AG09309 (cell line): ENCODE measurements at regions not wholly inside any gene's neighbourhood (a gene's known extent, or its start where the extent isn't known, plus 50 kb on each side); places are given as distances from the start of the nearest gene placed in this dataset.

Experiments
- DNase-seq: peaks from one replicate; pipeline ENCODE4 v3.0.0-alpha.2; 2010; ENCODE audit warnings: low read depth
- H3K4me3 ChIP-seq: 2 replicates; pipeline ENCODE4 v1.5.1; 2011; ENCODE audit warnings: mild to moderate bottlenecking, low read depth, low read length, moderate library complexity; ENCODE audit not compliant: control insufficient read depth
- CTCF ChIP-seq: IDR thresholded peaks from 2 replicates; pipeline ENCODE4 v1.5.1; 2011; ENCODE audit warnings: mild to moderate bottlenecking, low read depth, low read length, inconsistent platforms; ENCODE audit not compliant: insufficient read depth, control insufficient read depth; ENCODE audit errors: missing control alignments

GRCh38 chr7:15848362-15848761, 161.9 kb upstream of the MEOX2 start:
- no peak for DNase-seq
- no peak overlapping the region for H3K4me3 ChIP-seq
- TF ChIP-seq CTCF: no peak

GRCh38 chr7:15845868-15846267, 159.4 kb upstream of the MEOX2 start:
- no peak for DNase-seq
- H3K4me3 ChIP-seq: no peak overlapping the region
- no peak for TF ChIP-seq CTCF

GRCh38 chr7:15845461-15845860, 159.0 kb upstream of the MEOX2 start:
- DNase-seq: no peak
- TF ChIP-seq CTCF: no peak
- H3K4me3 ChIP-seq: no peak overlapping the region

- H3K4me3 ChIP-seq: peak overlapping the region; percentile 39
- TF ChIP-seq CTCF: no peak
- DNase-seq: no peak
Measured at GRCh38 chr7:15839416-15840100, 153.1 kb upstream of the MEOX2 start.

- no peak overlapping the region for H3K4me3 ChIP-seq
- DNase-seq: no peak
- no peak for TF ChIP-seq CTCF
Measured at GRCh38 chr7:15838265-15838664, 151.8 kb upstream of the MEOX2 start.

GRCh38 chr7:15837306-15837950, 150.9 kb upstream of the MEOX2 start:
- TF ChIP-seq CTCF: no peak
- DNase-seq: no peak
- no peak overlapping the region for H3K4me3 ChIP-seq
